ENCODE measurements at regions not wholly inside any gene's neighbourhood (a gene's known extent, or its start where the extent isn't known, plus 50 kb on each side); places are given as distances from the start of the nearest gene placed in this dataset.

GRCh38 chr2:184114439-184114838, 483.9 kb upstream of the ZNF804A start:
- intact Hi-C loops (cut with DNase I) = no loop called here
- no peaks in the 10 kb centered on the region for H3K9me3 ChIP-seq (ENCODE audit: control insufficient read depth in 2 of 3, insufficient read depth in 1 of 3, low read length in 3 of 3)
- TF ChIP-seq CTCF (IDR thresholded peaks at IDR 0.05; ENCODE audit: borderline replicate concordance, extremely low read depth, insufficient read depth) = no peak
- H3K4me1 ChIP-seq (ENCODE audit: control insufficient read depth in 2 of 3, insufficient read depth in 2 of 3, low read depth in 1 of 3, low read length in 3 of 3) = no peaks in the 10 kb centered on the region
- no peak overlapping the region for H3K9ac ChIP-seq (ENCODE audit: low read length in 3 of 3)
- DNase-seq (no peak), FAIRE-seq (peak; percentile 66)
- no peaks in the 10 kb centered on the region for H3K27me3 ChIP-seq (ENCODE audit: control insufficient read depth, insufficient read depth, low read length)
- no peak overlapping the region for H3K27ac ChIP-seq (ENCODE audit: low read depth in 2 of 2, low read length in 2 of 2)
- no peaks in the 10 kb centered on the region for H3K36me3 ChIP-seq (ENCODE audit: control insufficient read depth in 2 of 3, insufficient read depth in 3 of 3, low read length in 3 of 3)
- no peak overlapping the region for H3K4me3 ChIP-seq (ENCODE audit: low read length in 3 of 3)

- Histone ChIP-seq H3K27ac (ENCODE audit: low read depth in 2 of 2, low read length in 2 of 2) (no peak overlapping the region), H3K27me3 (ENCODE audit: control insufficient read depth, insufficient read depth, low read length) (no peaks in the 10 kb centered on the region), H3K4me3 (ENCODE audit: low read length in 3 of 3) (no peak overlapping the region), H3K36me3 (ENCODE audit: control insufficient read depth in 2 of 3, insufficient read depth in 3 of 3, low read length in 3 of 3) (no peaks in the 10 kb centered on the region), H3K9me3 (ENCODE audit: control insufficient read depth in 2 of 3, insufficient read depth in 1 of 3, low read length in 3 of 3) (no peaks in the 10 kb centered on the region), H3K4me1 (ENCODE audit: control insufficient read depth in 2 of 3, insufficient read depth in 2 of 3, low read depth in 1 of 3, low read length in 3 of 3) (no peaks in the 10 kb centered on the region), H3K9ac (ENCODE audit: low read length in 3 of 3) (no peak overlapping the region)
- intact Hi-C loops (cut with DNase I) = no loop called here
- TF ChIP-seq CTCF (IDR thresholded peaks at IDR 0.05; ENCODE audit: borderline replicate concordance, extremely low read depth, insufficient read depth) = no peak
- no peak for FAIRE-seq
- DNase-seq = no peak
Measured at GRCh38 chr2:184119989-184120800, 478.1 kb upstream of the ZNF804A start.

GRCh38 chr2:184125867-184126266, 472.5 kb upstream of the ZNF804A start:
- TF ChIP-seq CTCF (IDR thresholded peaks at IDR 0.05; ENCODE audit: borderline replicate concordance, extremely low read depth, insufficient read depth) = no peak
- Histone ChIP-seq H3K4me3 (ENCODE audit: low read length in 3 of 3) (no peak overlapping the region), H3K9ac (ENCODE audit: low read length in 3 of 3) (no peak overlapping the region), H3K27me3 (ENCODE audit: control insufficient read depth, insufficient read depth, low read length) (no peaks in the 10 kb centered on the region), H3K27ac (ENCODE audit: low read depth in 2 of 2, low read length in 2 of 2) (no peak overlapping the region), H3K36me3 (ENCODE audit: control insufficient read depth in 2 of 3, insufficient read depth in 3 of 3, low read length in 3 of 3) (no peaks in the 10 kb centered on the region), H3K9me3 (ENCODE audit: control insufficient read depth in 2 of 3, insufficient read depth in 1 of 3, low read length in 3 of 3) (no peaks in the 10 kb centered on the region), H3K4me1 (ENCODE audit: control insufficient read depth in 2 of 3, insufficient read depth in 2 of 3, low read depth in 1 of 3, low read length in 3 of 3) (no peaks in the 10 kb centered on the region)
- FAIRE-seq (no peak), DNase-seq (no peak)
- intact Hi-C loops (cut with DNase I) = no loop called here
